Lower leg skin (tissue), 4 donors: ENCODE measurements at regions not wholly inside any gene's neighbourhood (a gene's known extent, or its start where the extent isn't known, plus 50 kb on each side); places are given as distances from the start of the nearest gene placed in this dataset.

Source experiments
- DNase-seq, 2 donors: peaks; one replicate each; pipeline ENCODE4 v3.0.0-alpha.2; 2019; ENCODE audit warnings: low spot score in 2 of 2
- H3K4me3 ChIP-seq: fragments of 200-600 bp; sonication (generic); 2 replicates; pipeline ENCODE4 v1.5.1; 2017; ENCODE audit warnings: mild to moderate bottlenecking, low read depth; ENCODE audit not compliant: poor library complexity, severe bottlenecking
- CTCF ChIP-seq, 3 donors: fragments of 450-650 bp; IDR thresholded peaks; one replicate each; pipeline ENCODE4 v1.5.1; 2016; ENCODE audit warnings: antibody characterized with exemption in 3 of 3, mild to moderate bottlenecking in 3 of 3, moderate library complexity in 2 of 3
- POLR2A ChIP-seq, 2 donors: fragments of 450-650 bp; IDR thresholded peaks; one replicate each; pipeline ENCODE4 v1.6.1; 2016 to 2017; ENCODE audit warnings: antibody characterized with exemption in 2 of 2, mild to moderate bottlenecking in 1 of 2, moderate library complexity in 1 of 2
- WGBS, 2 donors: methylation state at CpG; one replicate each; pipeline ENCODE4 v1.1.5; 2018; 5-methylcytosine and 5-hydroxymethylcytosine counted together
- intact Hi-C: fragments of 100-400 bp; cut with DNase I; formaldehyde crosslinking; loops from one replicate; pipeline ENCODE4 v1.15.0; 2023; ENCODE audit warnings: low total_unique reads

GRCh38 chr2:80852079-80852807 lies 547.7 kb upstream of the LRRTM1 start:
- H3K4me3 ChIP-seq: no peak overlapping the region
- intact Hi-C loops: no loop called here
- DNase-seq: no peak
- no peak for TF ChIP-seq CTCF (IDR thresholded peaks at IDR 0.05)
- TF ChIP-seq POLR2A (IDR thresholded peaks at IDR 0.05): no peak
- 74 to 79% methylated on average over 4 of the region's 4 CpGs for WGBS, 2 donors

GRCh38 chr2:80830891-80831290 lies 526.3 kb upstream of the LRRTM1 start:
- DNase-seq: no peak
- no peak overlapping the region for H3K4me3 ChIP-seq
- intact Hi-C loops: no loop called here
- WGBS, 2 donors: 84 to 86% methylated on average over 5 of the region's 5 CpGs
- TF ChIP-seq POLR2A (IDR thresholded peaks at IDR 0.05): no peak
- no peak for TF ChIP-seq CTCF (IDR thresholded peaks at IDR 0.05)

- intact Hi-C loops: no loop called here
- no peak overlapping the region for H3K4me3 ChIP-seq
- WGBS, 2 donors: 70 to 82% methylated on average over 4 of the region's 4 CpGs
- TF ChIP-seq POLR2A (IDR thresholded peaks at IDR 0.05) (no peak), CTCF (IDR thresholded peaks at IDR 0.05) (no peak)
- no peak for DNase-seq
Measured at GRCh38 chr2:80822999-80823398, 518.4 kb upstream of the LRRTM1 start.

GRCh38 chr2:80815259-80815658 lies 510.7 kb upstream of the LRRTM1 start:
- intact Hi-C loops: no loop called here
- TF ChIP-seq POLR2A (IDR thresholded peaks at IDR 0.05): no peak
- no peak for TF ChIP-seq CTCF (IDR thresholded peaks at IDR 0.05)
- WGBS, 2 donors: 67 to 74% methylated on average over 1 of the region's 1 CpG
- H3K4me3 ChIP-seq: no peak overlapping the region
- no peak for DNase-seq

- no peak overlapping the region for H3K4me3 ChIP-seq
- TF ChIP-seq POLR2A (IDR thresholded peaks at IDR 0.05): no peak
- no peak for TF ChIP-seq CTCF (IDR thresholded peaks at IDR 0.05)
- intact Hi-C loops: no loop called here
- no peak for DNase-seq
- 58 to 59% methylated on average over 1 of the region's 1 CpG for WGBS, 2 donors
Measured at GRCh38 chr2:80786584-80786983, 482.0 kb upstream of the LRRTM1 start.

GRCh38 chr2:80778704-80779103 lies 474.2 kb upstream of the LRRTM1 start:
- TF ChIP-seq CTCF (IDR thresholded peaks at IDR 0.05): no peak
- no peak for TF ChIP-seq POLR2A (IDR thresholded peaks at IDR 0.05)
- DNase-seq: no peak
- no peak overlapping the region for H3K4me3 ChIP-seq
- intact Hi-C loops: loop anchor here (5.0 kb wide), 1 partner anchor 1454 kb away; no protein-coding TSS in a partner anchor
